ENCODE measurements at regions not wholly inside any gene's neighbourhood (a gene's known extent, or its start where the extent isn't known, plus 50 kb on each side); places are given as distances from the start of the nearest gene placed in this dataset.
A peak's percentile ranks its signal among the peaks of the same experiment; 100 is the strongest.

DNA sequence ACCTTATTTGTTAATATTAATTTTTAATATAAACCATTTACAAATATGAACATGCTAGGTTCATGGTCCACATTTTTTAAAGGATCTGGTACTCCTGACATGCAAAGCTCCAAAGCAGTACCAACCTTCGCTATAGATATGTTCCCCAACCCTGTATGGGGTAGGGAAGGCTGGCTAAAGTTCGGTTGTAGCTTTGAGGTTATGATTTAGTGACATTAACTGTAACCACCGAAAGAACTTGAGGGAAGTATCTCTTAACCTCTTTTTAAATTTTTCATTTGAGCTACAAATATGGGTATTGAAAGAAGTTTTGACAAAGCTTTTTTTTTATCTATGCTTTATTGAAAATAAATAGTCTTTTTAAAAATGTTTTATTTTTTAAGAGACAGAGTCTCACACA is 115.5 kb downstream of the DYRK2 start:
- Histone ChIP-seq H3K27ac (replicated peaks in 1 of 4) (no peak overlapping the region), H3K36me3 (no peaks in the 10 kb centered on the region), H3K9me3 (no peaks in the 10 kb centered on the region), H3K4me3 (no peak overlapping the region), H3K4me1 (peaks cover 0 to 19% (median 5%) of the 10 kb centered on the region in 4 donors), H3K27me3 (no peaks in the 10 kb centered on the region)
- no peak for DNase-seq (ENCODE audit: extremely low spot score)
- intact Hi-C loops (cut with DNase I), result no loop called here
- WGBS, result 95% methylated on average over 3 of the region's 3 CpGs
- TF ChIP-seq POLR2A (IDR thresholded peaks at IDR 0.05; ENCODE audit: low read depth) (no peak), CTCF (IDR thresholded peaks at IDR 0.05) (no peak), EP300 (IDR thresholded peaks at IDR 0.05) (no peak), POLR2AphosphoS5 (IDR thresholded peaks at IDR 0.05) (no peak)

GRCh38 chr12:67764946-67765619 is 116.5 kb downstream of the DYRK2 start:
- H3K9me3 ChIP-seq, result no peaks in the 10 kb centered on the region
- intact Hi-C loops (cut with DNase I), result no loop called here
- H3K4me1 ChIP-seq, result peaks cover 0 to 19% (median 5%) of the 10 kb centered on the region in 4 donors
- TF ChIP-seq EP300 (IDR thresholded peaks at IDR 0.05), result no peak
- no peak for TF ChIP-seq POLR2A (IDR thresholded peaks at IDR 0.05; ENCODE audit: low read depth)
- TF ChIP-seq CTCF (IDR thresholded peaks at IDR 0.05), result no peak
- no peak for TF ChIP-seq POLR2AphosphoS5 (IDR thresholded peaks at IDR 0.05)
- H3K27me3 ChIP-seq, result no peaks in the 10 kb centered on the region
- no peak overlapping the region for H3K27ac ChIP-seq (replicated peaks in 1 of 4)
- no peaks in the 10 kb centered on the region for H3K36me3 ChIP-seq
- no peak for DNase-seq (ENCODE audit: extremely low spot score)
- WGBS, result 91% methylated on average over 5 of the region's 5 CpGs
- no peak overlapping the region for H3K4me3 ChIP-seq

- WGBS, result 78% methylated on average over 5 of the region's 7 CpGs
- H3K27ac ChIP-seq (replicated peaks in 1 of 4), result no peak overlapping the region
- TF ChIP-seq CTCF (IDR thresholded peaks at IDR 0.05), result no peak
Observed at GRCh38 chr12:67765776-67766766, 117.5 kb downstream of the DYRK2 start.

GRCh38 chr12:67772267-67773169 is 124.0 kb downstream of the DYRK2 start:
- Histone ChIP-seq H3K27me3 (no peaks in the 10 kb centered on the region), H3K4me3 (peak overlapping the region in 3 of 4 donors; percentile 3 to 23 (median 17)), H3K36me3 (no peaks in the 10 kb centered on the region), H3K4me1 (peaks cover 13 to 25% (median 21%) of the 10 kb centered on the region in 4 donors), H3K9me3 (no peaks in the 10 kb centered on the region), H3K27ac (replicated peaks in 1 of 4) (peak overlapping the region; percentile 62 to 77 (median 68))
- intact Hi-C loops (cut with DNase I), result no loop called here
- WGBS, result 47% methylated on average over 11 of the region's 11 CpGs
- no peak for TF ChIP-seq EP300 (IDR thresholded peaks at IDR 0.05)
- TF ChIP-seq POLR2AphosphoS5 (IDR thresholded peaks at IDR 0.05), result peak; percentile 14 to 30
- no peak for DNase-seq (ENCODE audit: extremely low spot score)

More at GRCh38 chr12:67765776-67766766, 117.5 kb downstream of the DYRK2 start:
- DNase-seq (ENCODE audit: extremely low spot score), result no peak
- Histone ChIP-seq H3K27me3 (no peaks in the 10 kb centered on the region), H3K9me3 (no peaks in the 10 kb centered on the region), H3K4me3 (no peak overlapping the region), H3K4me1 (peaks cover 0 to 19% (median 5%) of the 10 kb centered on the region in 4 donors), H3K36me3 (no peaks in the 10 kb centered on the region)
- intact Hi-C loops (cut with DNase I), result no loop called here

Measured in esophagus muscularis mucosa (tissue), 4 donors.